Lung (tissue), 11 donors: ENCODE measurements at regions not wholly inside any gene's neighbourhood (a gene's known extent, or its start where the extent isn't known, plus 50 kb on each side); places are given as distances from the start of the nearest gene placed in this dataset.

Experiments
- ATAC-seq: fragments of 200-7000 bp; cut with Tn5 transposase; one replicate; pipeline ENCODE4 v1.9.1; 2020; ENCODE audit warnings: moderate number of reproducible peaks; ENCODE audit not compliant: insufficient read depth, low FRiP score
- DNase-seq, 3 donors: peaks; one replicate each; pipeline ENCODE4 v3.0.0-alpha.2; 2013 to 2017
- H3K27ac ChIP-seq, 2 donors: one replicate each; pipeline ENCODE4 v1.5.1; 2013; ENCODE audit warnings: mild to moderate bottlenecking in 2 of 2, moderate library complexity in 2 of 2, control low read depth in 1 of 2, inconsistent platforms in 1 of 2, low read depth in 1 of 2, low read length in 1 of 2
- H3K27me3 ChIP-seq, 3 donors: one replicate each; pipeline ENCODE4 v1.5.1; 2013; ENCODE audit warnings: low read length in 2 of 3; ENCODE audit not compliant: control insufficient read depth in 3 of 3, insufficient read depth in 3 of 3
- H3K36me3 ChIP-seq, 4 donors: one replicate each; pipeline ENCODE4 v1.5.1; 2013; ENCODE audit warnings: low read length in 4 of 4, mild to moderate bottlenecking in 1 of 4, moderate library complexity in 1 of 4; ENCODE audit not compliant: control insufficient read depth in 4 of 4, insufficient read depth in 4 of 4
- H3K4me1 ChIP-seq, 5 donors: one replicate each; pipeline ENCODE4 v1.5.1; 2013; ENCODE audit warnings: low read length in 5 of 5, mild to moderate bottlenecking in 2 of 5, moderate library complexity in 1 of 5; ENCODE audit not compliant: control insufficient read depth in 5 of 5, insufficient read depth in 5 of 5
- H3K4me3 ChIP-seq: one replicate; pipeline ENCODE4 v1.5.1; 2013; ENCODE audit warnings: mild to moderate bottlenecking, control low read depth, moderate library complexity
- H3K9ac ChIP-seq, 2 donors: one replicate each; pipeline ENCODE4 v1.5.1; 2013; ENCODE audit warnings: low read length in 2 of 2, control low read depth in 1 of 2; ENCODE audit not compliant: insufficient read depth in 1 of 2
- H3K9me3 ChIP-seq, 4 donors: one replicate each; pipeline ENCODE4 v1.5.1; 2013; ENCODE audit warnings: low read length in 3 of 4, mild to moderate bottlenecking in 1 of 4, moderate library complexity in 1 of 4; ENCODE audit not compliant: control insufficient read depth in 4 of 4, insufficient read depth in 3 of 4
- CTCF ChIP-seq: IDR thresholded peaks from 2 replicates; pipeline ENCODE4 v1.5.1; 2012; ENCODE audit warnings: mild to moderate bottlenecking; ENCODE audit errors: control extremely low read depth, extremely low read depth
- WGBS, 2 donors: extraction: QIAGEN DNeasy Blood & Tissue Kit; methylation state at CpG; one replicate each; pipeline ENCODE4 v1.1.7; 2013; 5-methylcytosine and 5-hydroxymethylcytosine counted together
- donor health status: control.
- donor health status: control.
- donor health status: Bipolar disorder and iron deficiency.
- donor health status: healthy.
- donor health status: DM: yes; HTN: yes; CAD: no.

- Histone ChIP-seq H3K27ac (no peak overlapping the region), H3K4me1 (no peaks in the 10 kb centered on the region), H3K9me3 (peaks cover 0 to 2% (median 0%) of the 10 kb centered on the region in 4 donors), H3K27me3 (no peaks in the 10 kb centered on the region), H3K36me3 (no peaks in the 10 kb centered on the region), H3K4me3 (no peak overlapping the region), H3K9ac (no peak overlapping the region)
- TF ChIP-seq CTCF: no peak
- no peak for DNase-seq
- WGBS, 2 donors: 41 to 51% methylated on average over 1 of the region's 1 CpG
- ATAC-seq: no peak
Measured at GRCh38 chr5:5671823-5672222, 249.3 kb downstream of the ICE1 start.

- Histone ChIP-seq H3K27ac (no peak overlapping the region), H3K4me1 (no peaks in the 10 kb centered on the region), H3K27me3 (no peaks in the 10 kb centered on the region), H3K36me3 (no peaks in the 10 kb centered on the region), H3K9ac (no peak overlapping the region), H3K4me3 (no peak overlapping the region), H3K9me3 (peaks cover 0 to 2% (median 0%) of the 10 kb centered on the region in 4 donors)
- no peak for DNase-seq
- 83 to 89% methylated on average over 3 of the region's 3 CpGs for WGBS, 2 donors
- ATAC-seq: no peak
- TF ChIP-seq CTCF: no peak
Measured at GRCh38 chr5:5667136-5667554, 244.7 kb downstream of the ICE1 start.

- no peaks in the 10 kb centered on the region for H3K27me3 ChIP-seq
- H3K9ac ChIP-seq: no peak overlapping the region
- H3K36me3 ChIP-seq: no peaks in the 10 kb centered on the region
- 81 to 92% methylated on average over 7 of the region's 7 CpGs for WGBS, 2 donors
- no peaks in the 10 kb centered on the region for H3K4me1 ChIP-seq
- ATAC-seq: no peak
- H3K9me3 ChIP-seq: no peaks in the 10 kb centered on the region
- TF ChIP-seq CTCF: no peak
- DNase-seq: no peak
- H3K4me3 ChIP-seq: no peak overlapping the region
- no peak overlapping the region for H3K27ac ChIP-seq
Measured at GRCh38 chr5:5666369-5666768, 243.9 kb downstream of the ICE1 start.

GRCh38 chr5:5666076-5666365 lies 243.5 kb downstream of the ICE1 start:
- TF ChIP-seq CTCF: no peak
- H3K4me1 ChIP-seq: no peaks in the 10 kb centered on the region
- WGBS, 2 donors: 95% methylated on average over 2 of the region's 2 CpGs
- no peaks in the 10 kb centered on the region for H3K27me3 ChIP-seq
- no peak overlapping the region for H3K27ac ChIP-seq
- H3K9me3 ChIP-seq: no peaks in the 10 kb centered on the region
- no peaks in the 10 kb centered on the region for H3K36me3 ChIP-seq
- H3K9ac ChIP-seq: no peak overlapping the region
- no peak for ATAC-seq
- DNase-seq: no peak
- no peak overlapping the region for H3K4me3 ChIP-seq
